ENCODE measurements at regions not wholly inside any gene's neighbourhood (a gene's known extent, or its start where the extent isn't known, plus 50 kb on each side); places are given as distances from the start of the nearest gene placed in this dataset.

DNA sequence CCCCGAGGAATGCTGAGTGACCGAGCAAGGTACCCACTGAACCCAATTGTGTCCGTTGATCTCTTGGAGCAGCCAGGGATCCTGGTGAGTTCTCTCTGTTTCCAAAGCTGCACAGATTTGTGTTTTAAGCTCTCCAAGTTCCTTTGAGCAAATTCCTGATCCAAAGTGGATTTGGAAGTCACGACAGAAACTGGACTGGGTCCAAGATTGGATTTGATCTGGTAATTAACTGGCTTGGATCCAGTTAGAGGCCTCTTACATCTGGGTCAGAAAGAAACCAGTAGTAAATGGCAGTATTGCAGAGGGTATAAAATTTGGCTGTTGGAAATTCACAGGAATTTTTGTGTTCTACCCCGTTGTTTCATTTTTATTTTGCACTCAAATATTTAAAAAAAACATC lies 119.5 kb downstream of the PMP22 start:
- Histone ChIP-seq H3K79me2 (ENCODE audit: low read length) (no peaks in the 10 kb centered on the region), H3K9ac (ENCODE audit: low read length) (no peak overlapping the region), H4K20me1 (ENCODE audit: insufficient read depth, low read depth, low read length) (no peaks in the 10 kb centered on the region), H3K4me2 (ENCODE audit: low read depth, low read length, poor library complexity, severe bottlenecking) (no peak overlapping the region), H2AFZ (ENCODE audit: low read length) (no peak overlapping the region), H3K9me3 (ENCODE audit: low read length) (no peaks in the 10 kb centered on the region), H3K4me3 (ENCODE audit: low read length) (no peak overlapping the region), H3K9me2 (replicated peaks; ENCODE audit: insufficient read depth, low read length) (no peaks in the 10 kb centered on the region), H3K4me1 (ENCODE audit: low read length) (no peaks in the 10 kb centered on the region), H3K36me3 (ENCODE audit: insufficient read depth, low read length) (no peaks in the 10 kb centered on the region), H3K27me3 (ENCODE audit: low read length) (no peaks in the 10 kb centered on the region), H3K27ac (ENCODE audit: low read length) (no peak overlapping the region)
- no peak for DNase-seq

DNA sequence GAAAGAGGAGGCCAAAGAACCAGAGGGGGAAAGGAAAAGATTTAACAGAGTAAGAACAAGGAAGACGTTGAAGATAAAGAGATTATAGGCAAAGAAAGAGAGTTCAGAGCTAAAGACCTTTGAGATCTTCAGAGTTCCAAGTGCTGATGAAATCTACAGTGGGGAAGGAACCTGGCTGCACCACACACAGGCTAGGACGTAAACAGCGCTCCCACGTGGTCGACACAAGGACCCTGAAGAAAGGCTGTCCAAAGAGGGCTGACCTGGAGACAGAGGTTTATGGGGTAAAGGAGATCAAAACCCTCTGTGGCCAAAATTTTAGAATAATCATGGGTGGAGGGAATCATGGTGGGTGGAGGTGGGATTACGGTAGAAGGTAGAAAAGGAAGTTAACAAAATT lies 121.6 kb downstream of the PMP22 start:
- no peak overlapping the region for H2AFZ ChIP-seq (ENCODE audit: low read length)
- H4K20me1 ChIP-seq (ENCODE audit: insufficient read depth, low read depth, low read length), result no peaks in the 10 kb centered on the region
- no peak overlapping the region for H3K4me2 ChIP-seq (ENCODE audit: low read depth, low read length, poor library complexity, severe bottlenecking)
- H3K9ac ChIP-seq (ENCODE audit: low read length), result no peak overlapping the region
- no peaks in the 10 kb centered on the region for H3K27me3 ChIP-seq (ENCODE audit: low read length)
- no peak overlapping the region for H3K4me3 ChIP-seq (ENCODE audit: low read length)
- no peaks in the 10 kb centered on the region for H3K9me2 ChIP-seq (replicated peaks; ENCODE audit: insufficient read depth, low read length)
- no peak overlapping the region for H3K27ac ChIP-seq (ENCODE audit: low read length)
- no peaks in the 10 kb centered on the region for H3K4me1 ChIP-seq (ENCODE audit: low read length)
- no peak for DNase-seq
- no peaks in the 10 kb centered on the region; the same call in 1 of the 2 replicates for H3K9me3 ChIP-seq (ENCODE audit: low read length)
- H3K79me2 ChIP-seq (ENCODE audit: low read length), result no peaks in the 10 kb centered on the region
- H3K36me3 ChIP-seq (ENCODE audit: insufficient read depth, low read length), result no peaks in the 10 kb centered on the region

DNA sequence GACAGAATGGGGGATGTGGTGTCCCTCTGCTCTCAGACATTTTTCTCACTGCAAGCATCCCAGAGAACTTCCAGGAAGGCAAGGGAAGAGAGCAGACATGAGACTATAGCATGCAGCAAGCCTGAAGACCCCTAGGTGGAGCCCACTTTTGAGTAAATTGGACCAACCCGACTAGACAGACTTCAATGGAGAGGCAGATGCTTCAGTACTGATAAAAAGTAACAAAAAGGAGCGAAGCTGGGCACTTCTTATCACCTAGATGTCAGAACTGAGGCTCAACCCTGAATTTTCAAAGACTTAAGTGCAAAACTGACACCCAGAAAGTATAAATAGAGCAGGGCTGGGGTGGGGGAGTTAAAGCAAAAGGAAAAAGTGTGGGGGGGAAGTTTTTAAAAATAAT lies 130.8 kb downstream of the PMP22 start:
- Histone ChIP-seq H3K4me3 (ENCODE audit: low read length) (no peak overlapping the region), H2AFZ (ENCODE audit: low read length) (no peak overlapping the region), H3K79me2 (ENCODE audit: low read length) (no peaks in the 10 kb centered on the region), H3K9me2 (replicated peaks; ENCODE audit: insufficient read depth, low read length) (no peaks in the 10 kb centered on the region), H3K36me3 (ENCODE audit: insufficient read depth, low read length) (no peaks in the 10 kb centered on the region), H3K27ac (ENCODE audit: low read length) (no peak overlapping the region), H3K27me3 (ENCODE audit: low read length) (no peaks in the 10 kb centered on the region), H3K4me1 (ENCODE audit: low read length) (no peaks in the 10 kb centered on the region), H3K9me3 (ENCODE audit: low read length) (no peaks in the 10 kb centered on the region; the same call in none of the 2 replicates), H4K20me1 (ENCODE audit: insufficient read depth, low read depth, low read length) (no peaks in the 10 kb centered on the region), H3K4me2 (ENCODE audit: low read depth, low read length, poor library complexity, severe bottlenecking) (no peak overlapping the region), H3K9ac (ENCODE audit: low read length) (no peak overlapping the region)
- DNase-seq, result no peak

- H3K4me2 ChIP-seq (ENCODE audit: low read depth, low read length, poor library complexity, severe bottlenecking), result no peak overlapping the region
- H2AFZ ChIP-seq (ENCODE audit: low read length), result no peak overlapping the region
- H3K27me3 ChIP-seq (ENCODE audit: low read length), result no peaks in the 10 kb centered on the region
- no peak overlapping the region for H3K27ac ChIP-seq (ENCODE audit: low read length)
- H3K4me1 ChIP-seq (ENCODE audit: low read length), result no peaks in the 10 kb centered on the region
- DNase-seq, result no peak
- no peak overlapping the region for H3K9ac ChIP-seq (ENCODE audit: low read length)
- H3K36me3 ChIP-seq (ENCODE audit: insufficient read depth, low read length), result no peaks in the 10 kb centered on the region
- H3K9me2 ChIP-seq (replicated peaks; ENCODE audit: insufficient read depth, low read length), result no peaks in the 10 kb centered on the region
- H3K4me3 ChIP-seq (ENCODE audit: low read length), result no peak overlapping the region
- no peaks in the 10 kb centered on the region for H4K20me1 ChIP-seq (ENCODE audit: insufficient read depth, low read depth, low read length)
- no peaks in the 10 kb centered on the region for H3K79me2 ChIP-seq (ENCODE audit: low read length)
- no peaks in the 10 kb centered on the region; the same call in 1 of the 2 replicates for H3K9me3 ChIP-seq (ENCODE audit: low read length)
Observed at GRCh38 chr17:15133826-15134225, 131.3 kb downstream of the PMP22 start.

GRCh38 chr17:15133143-15133542 lies 132.0 kb downstream of the PMP22 start:
- no peak overlapping the region for H3K27ac ChIP-seq (ENCODE audit: low read length)
- H4K20me1 ChIP-seq (ENCODE audit: insufficient read depth, low read depth, low read length), result no peaks in the 10 kb centered on the region
- H3K4me3 ChIP-seq (ENCODE audit: low read length), result no peak overlapping the region
- no peaks in the 10 kb centered on the region for H3K27me3 ChIP-seq (ENCODE audit: low read length)
- no peaks in the 10 kb centered on the region for H3K9me2 ChIP-seq (replicated peaks; ENCODE audit: insufficient read depth, low read length)
- no peak overlapping the region for H3K4me2 ChIP-seq (ENCODE audit: low read depth, low read length, poor library complexity, severe bottlenecking)
- no peak overlapping the region for H3K9ac ChIP-seq (ENCODE audit: low read length)
- H2AFZ ChIP-seq (ENCODE audit: low read length), result no peak overlapping the region
- no peak for DNase-seq
- no peaks in the 10 kb centered on the region; the same call in 1 of the 2 replicates for H3K9me3 ChIP-seq (ENCODE audit: low read length)
- H3K36me3 ChIP-seq (ENCODE audit: insufficient read depth, low read length), result no peaks in the 10 kb centered on the region
- H3K79me2 ChIP-seq (ENCODE audit: low read length), result no peaks in the 10 kb centered on the region
- no peaks in the 10 kb centered on the region for H3K4me1 ChIP-seq (ENCODE audit: low read length)

DNA sequence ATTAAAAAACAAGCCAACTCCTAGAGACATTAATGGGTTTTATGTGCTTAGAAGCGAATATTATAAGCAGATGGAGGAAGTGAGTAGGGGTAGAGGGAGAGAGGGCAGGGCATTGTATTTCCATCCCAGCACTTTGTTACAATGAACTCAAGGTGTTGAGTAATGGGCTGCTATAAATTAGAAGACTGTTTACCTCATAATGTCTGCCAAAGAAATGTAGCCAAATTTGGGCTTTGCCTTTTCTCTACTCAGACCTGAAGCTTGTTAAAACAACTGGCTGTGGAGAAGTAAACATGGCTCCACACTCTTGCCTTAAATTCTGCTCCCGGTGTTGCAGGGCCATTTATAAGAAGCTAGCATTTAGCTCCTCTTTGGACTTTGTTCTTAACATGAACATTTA lies 134.7 kb downstream of the PMP22 start:
- no peak for DNase-seq
- Histone ChIP-seq H3K4me3 (ENCODE audit: low read length) (no peak overlapping the region), H2AFZ (ENCODE audit: low read length) (no peak overlapping the region), H3K9ac (ENCODE audit: low read length) (no peak overlapping the region), H3K4me1 (ENCODE audit: low read length) (no peaks in the 10 kb centered on the region), H3K4me2 (ENCODE audit: low read depth, low read length, poor library complexity, severe bottlenecking) (no peak overlapping the region), H3K27ac (ENCODE audit: low read length) (no peak overlapping the region), H3K36me3 (ENCODE audit: insufficient read depth, low read length) (no peaks in the 10 kb centered on the region), H4K20me1 (ENCODE audit: insufficient read depth, low read depth, low read length) (no peaks in the 10 kb centered on the region), H3K27me3 (ENCODE audit: low read length) (no peaks in the 10 kb centered on the region), H3K9me2 (replicated peaks; ENCODE audit: insufficient read depth, low read length) (no peaks in the 10 kb centered on the region), H3K79me2 (ENCODE audit: low read length) (no peaks in the 10 kb centered on the region), H3K9me3 (ENCODE audit: low read length) (no peaks in the 10 kb centered on the region; the same call in 1 of the 2 replicates)

DNA sequence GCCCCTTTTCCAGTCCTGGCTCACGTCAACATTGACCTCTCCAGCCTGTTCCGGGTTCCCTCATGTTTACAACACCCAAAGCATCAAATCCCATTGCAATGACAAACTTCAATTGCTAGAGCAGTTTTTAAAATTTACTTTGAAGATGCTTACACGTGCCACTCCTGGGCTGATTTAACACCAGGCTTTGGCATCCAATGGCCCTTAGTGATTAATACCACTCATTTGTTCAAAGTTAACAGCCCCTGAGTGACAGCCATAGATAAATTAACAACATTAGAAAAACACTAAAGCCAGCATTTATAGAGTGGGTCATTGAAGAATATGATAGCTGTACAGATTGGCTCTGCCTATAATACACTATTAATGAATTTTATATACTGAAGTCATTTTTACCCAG lies 135.1 kb downstream of the PMP22 start:
- no peak for DNase-seq

GRCh38 chr17:15124746-15125145 lies 140.4 kb downstream of the PMP22 start:
- Histone ChIP-seq H3K9me2 (replicated peaks; ENCODE audit: insufficient read depth, low read length) (no peaks in the 10 kb centered on the region), H3K79me2 (ENCODE audit: low read length) (no peaks in the 10 kb centered on the region), H3K9me3 (ENCODE audit: low read length) (no peaks in the 10 kb centered on the region), H3K27ac (ENCODE audit: low read length) (no peak overlapping the region), H2AFZ (ENCODE audit: low read length) (no peak overlapping the region), H3K4me2 (ENCODE audit: low read depth, low read length, poor library complexity, severe bottlenecking) (no peak overlapping the region), H3K36me3 (ENCODE audit: insufficient read depth, low read length) (no peaks in the 10 kb centered on the region), H3K4me3 (ENCODE audit: low read length) (no peak overlapping the region), H3K27me3 (ENCODE audit: low read length) (no peaks in the 10 kb centered on the region), H3K4me1 (ENCODE audit: low read length) (no peaks in the 10 kb centered on the region), H4K20me1 (ENCODE audit: insufficient read depth, low read depth, low read length) (no peaks in the 10 kb centered on the region), H3K9ac (ENCODE audit: low read length) (no peak overlapping the region)
- no peak for DNase-seq

More for the DNA sequence above, 135.1 kb downstream of the PMP22 start:
- no peak overlapping the region for H3K4me3 ChIP-seq (ENCODE audit: low read length)
- no peaks in the 10 kb centered on the region for H3K9me2 ChIP-seq (replicated peaks; ENCODE audit: insufficient read depth, low read length)
- H3K27me3 ChIP-seq (ENCODE audit: low read length), result no peaks in the 10 kb centered on the region
- H3K9ac ChIP-seq (ENCODE audit: low read length), result no peak overlapping the region
- no peak overlapping the region for H2AFZ ChIP-seq (ENCODE audit: low read length)
- H3K27ac ChIP-seq (ENCODE audit: low read length), result no peak overlapping the region
- no peaks in the 10 kb centered on the region for H3K79me2 ChIP-seq (ENCODE audit: low read length)
- H3K36me3 ChIP-seq (ENCODE audit: insufficient read depth, low read length), result no peaks in the 10 kb centered on the region
- no peak overlapping the region for H3K4me2 ChIP-seq (ENCODE audit: low read depth, low read length, poor library complexity, severe bottlenecking)
- no peaks in the 10 kb centered on the region for H3K4me1 ChIP-seq (ENCODE audit: low read length)
- no peaks in the 10 kb centered on the region; the same call in 1 of the 2 replicates for H3K9me3 ChIP-seq (ENCODE audit: low read length)
- no peaks in the 10 kb centered on the region for H4K20me1 ChIP-seq (ENCODE audit: insufficient read depth, low read depth, low read length)

DNA sequence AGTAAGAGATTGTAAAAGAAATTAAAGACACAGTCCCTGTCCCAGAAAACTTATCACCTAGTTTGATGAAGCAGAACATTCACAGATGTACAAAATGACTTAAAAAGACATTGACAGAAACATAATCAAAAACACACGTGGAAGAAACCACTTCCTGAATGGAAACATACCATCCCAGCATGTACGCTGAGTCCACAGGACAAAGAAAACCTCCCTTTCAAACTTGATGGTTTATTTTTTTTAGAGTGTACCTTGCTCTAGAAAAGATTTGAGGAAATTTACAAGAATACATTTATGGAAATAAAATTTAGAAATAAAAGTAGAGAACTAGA lies 140.9 kb downstream of the PMP22 start:
- H3K9ac ChIP-seq (ENCODE audit: low read length), result no peak overlapping the region
- no peak overlapping the region for H3K4me2 ChIP-seq (ENCODE audit: low read depth, low read length, poor library complexity, severe bottlenecking)
- H3K9me3 ChIP-seq (ENCODE audit: low read length), result no peaks in the 10 kb centered on the region
- H3K4me1 ChIP-seq (ENCODE audit: low read length), result no peaks in the 10 kb centered on the region
- no peaks in the 10 kb centered on the region for H3K36me3 ChIP-seq (ENCODE audit: insufficient read depth, low read length)
- no peaks in the 10 kb centered on the region for H3K79me2 ChIP-seq (ENCODE audit: low read length)
- no peak overlapping the region for H3K27ac ChIP-seq (ENCODE audit: low read length)
- H3K9me2 ChIP-seq (replicated peaks; ENCODE audit: insufficient read depth, low read length), result no peaks in the 10 kb centered on the region
- DNase-seq, result no peak
- H4K20me1 ChIP-seq (ENCODE audit: insufficient read depth, low read depth, low read length), result no peaks in the 10 kb centered on the region
- no peaks in the 10 kb centered on the region for H3K27me3 ChIP-seq (ENCODE audit: low read length)
- H2AFZ ChIP-seq (ENCODE audit: low read length), result no peak overlapping the region
- no peak overlapping the region for H3K4me3 ChIP-seq (ENCODE audit: low read length)
